Thyroid gland (tissue), 4 donors: ENCODE measurements at regions not wholly inside any gene's neighbourhood (a gene's known extent, or its start where the extent isn't known, plus 50 kb on each side); places are given as distances from the start of the nearest gene placed in this dataset.
"Not testable (repeated sequence)": the region's sequence is repeated elsewhere in the genome, so short reads cannot be mapped to it uniquely, and the experiment has no call there.

Experiments used
- CTCF ChIP-seq, 6 experiments: fragments of 200-600 bp in 3 of 6; fragments of 450-650 bp in 3 of 6; sonication (generic) in 3 of 6; IDR thresholded peaks; one replicate each; pipeline ENCODE4 v1.5.1; 2016 to 2019; ENCODE audit warnings: antibody characterized with exemption in 6 of 6, mild to moderate bottlenecking in 2 of 6, inconsistent platforms in 1 of 6, moderate library complexity in 1 of 6
- POLR2A ChIP-seq, 2 donors: fragments of 450-650 bp; IDR thresholded peaks; one replicate each; pipeline ENCODE4 v1.6.1; 2017; ENCODE audit warnings: antibody characterized with exemption in 2 of 2, mild to moderate bottlenecking in 2 of 2, moderate library complexity in 1 of 2

GRCh38 chr7:56373314-56373713 is 257.1 kb upstream of the NUPR2 start:
- not testable (repeated sequence) for TF ChIP-seq CTCF, POLR2A (IDR thresholded peaks at IDR 0.05)
